HG02610 (cell line): ENCODE measurements at regions not wholly inside any gene's neighbourhood (a gene's known extent, or its start where the extent isn't known, plus 50 kb on each side); places are given as distances from the start of the nearest gene placed in this dataset.

ENCODE experiments used
- ATAC-seq: cut with Tn5 transposase; IDR thresholded peaks from one replicate; pipeline ENCODE4 v1.9.1; 2021; ENCODE audit warnings: mild to moderate bottlenecking, moderate library complexity; ENCODE audit not compliant: unreplicated experiment

GRCh38 chr13:109381546-109382180, 404.7 kb downstream of the IRS2 start:
- ATAC-seq: no peak

- no peak for ATAC-seq
Measured at GRCh38 chr13:109380457-109380856, 405.9 kb downstream of the IRS2 start.

DNA sequence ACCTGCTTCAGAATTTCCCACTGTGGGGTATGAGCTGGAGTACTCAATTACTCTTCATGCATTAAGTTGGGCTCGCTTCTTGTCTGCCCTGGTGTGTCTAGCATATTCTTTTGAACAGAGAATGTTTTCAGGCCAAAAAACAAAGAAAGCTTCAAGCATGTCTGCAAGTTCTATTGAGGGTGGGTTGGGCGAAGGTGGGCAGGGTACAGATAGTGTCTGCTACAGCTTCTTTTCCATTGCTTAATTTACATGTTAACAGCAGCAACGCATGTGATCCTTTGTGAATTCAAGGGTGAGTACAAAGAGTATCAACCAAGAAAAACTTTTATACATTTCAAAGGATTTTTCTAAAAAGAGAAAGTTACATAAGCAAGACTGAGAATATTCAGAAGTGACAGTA, 406.5 kb downstream of the IRS2 start:
- no peak for ATAC-seq

DNA sequence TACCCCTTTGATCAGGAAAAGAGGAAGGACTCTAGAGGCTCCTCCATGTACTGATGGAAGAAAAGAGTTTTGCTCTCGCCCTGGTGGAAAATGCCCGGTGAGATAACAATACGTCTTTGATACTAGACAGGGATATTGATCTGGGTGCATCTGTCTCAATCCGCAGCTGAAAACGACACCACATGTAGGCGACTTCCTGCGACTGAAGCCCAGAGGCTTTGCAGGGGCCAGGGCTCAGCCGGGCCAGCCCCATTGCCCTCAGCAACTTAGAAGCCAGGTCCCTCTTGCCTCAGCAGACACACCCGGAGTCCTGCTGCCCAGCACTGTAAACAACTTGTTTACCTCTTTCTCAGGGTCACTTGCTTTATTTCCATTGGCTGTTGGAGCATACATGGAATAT, 409.4 kb downstream of the IRS2 start:
- no peak for ATAC-seq

GRCh38 chr13:109374609-109375200, 411.7 kb downstream of the IRS2 start:
- no peak for ATAC-seq

GRCh38 chr13:109372666-109373065, 413.7 kb downstream of the IRS2 start:
- no peak for ATAC-seq

GRCh38 chr13:109371066-109371465, 415.3 kb downstream of the IRS2 start:
- ATAC-seq: no peak

DNA sequence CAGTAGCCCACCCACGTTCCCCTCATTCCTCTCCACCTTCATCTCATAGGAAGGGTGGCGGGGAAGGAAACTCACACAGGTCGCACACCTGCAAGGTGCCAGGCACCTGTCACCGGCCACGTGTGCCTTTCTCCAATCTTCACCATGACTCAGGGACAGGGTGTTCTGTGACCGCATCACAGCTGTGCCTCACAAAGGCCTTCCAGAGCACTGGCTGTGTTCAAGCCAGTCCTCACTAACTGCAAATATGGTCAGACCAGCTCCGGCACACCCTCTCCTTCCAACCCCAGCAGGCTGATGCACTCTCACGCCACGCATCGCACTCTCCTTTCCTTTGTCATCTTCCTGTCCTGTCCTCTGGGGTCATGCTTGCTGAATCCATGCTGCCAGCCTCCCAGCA, 415.9 kb downstream of the IRS2 start:
- ATAC-seq: no peak

GRCh38 chr13:109369353-109370052, 416.9 kb downstream of the IRS2 start:
- no peak for ATAC-seq

DNA sequence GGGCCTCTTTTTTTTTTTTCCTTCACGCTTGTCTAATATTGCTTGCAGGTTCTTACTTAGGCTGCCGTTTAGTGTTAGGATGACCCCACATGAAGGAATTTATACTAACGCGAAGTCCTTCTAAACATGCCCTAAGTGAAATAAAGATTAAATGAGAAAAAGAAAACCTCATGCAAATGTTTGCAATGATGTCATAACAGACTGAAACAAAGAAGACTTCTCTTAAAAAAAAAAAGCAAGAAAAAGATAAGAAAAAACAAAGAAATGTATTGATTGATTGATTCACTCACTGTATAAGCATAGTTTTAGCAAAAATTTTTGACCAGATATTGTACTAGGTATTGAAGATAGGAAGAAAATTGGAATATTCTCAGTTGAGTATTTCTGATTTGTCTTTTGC, 418.2 kb downstream of the IRS2 start:
- ATAC-seq: no peak

DNA sequence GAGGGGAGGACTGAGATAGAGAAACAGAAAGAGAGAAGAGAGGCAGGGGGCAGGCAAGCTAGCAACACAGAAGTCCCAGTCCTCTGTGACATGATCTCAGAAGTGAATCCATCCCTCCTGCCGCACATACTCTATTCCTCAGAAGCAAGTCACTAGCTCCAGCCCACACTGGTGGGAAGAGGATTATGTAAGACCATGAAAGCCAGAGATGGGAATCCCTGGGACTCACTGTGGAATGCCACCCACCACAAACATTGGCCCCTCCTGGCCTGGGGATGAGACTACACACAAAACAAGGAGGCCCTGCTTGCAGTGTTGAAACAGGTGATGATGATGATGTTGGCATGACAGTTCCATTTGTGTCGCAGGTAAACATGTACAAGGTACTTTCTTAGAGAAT, 419.9 kb downstream of the IRS2 start:
- ATAC-seq: no peak

DNA sequence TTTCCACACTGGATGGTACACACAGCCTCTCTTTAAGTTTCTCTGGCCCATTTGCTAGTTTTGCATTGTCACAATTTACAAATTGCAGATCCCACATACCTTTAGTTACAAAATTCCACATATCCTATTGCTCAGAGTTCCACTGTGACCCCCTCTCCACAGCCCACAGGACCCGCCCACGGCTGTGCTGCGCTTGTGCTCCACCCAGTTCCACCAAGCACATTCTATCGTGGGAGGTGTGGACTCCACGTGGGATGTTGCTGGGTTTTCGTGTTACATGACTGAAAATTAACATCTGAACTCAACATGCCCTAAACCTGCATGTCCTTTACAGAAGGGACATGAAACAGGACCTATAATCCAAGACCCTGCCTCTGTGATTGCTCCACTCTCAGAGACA, 423.0 kb downstream of the IRS2 start:
- ATAC-seq: no peak

GRCh38 chr13:109362616-109363015, 423.8 kb downstream of the IRS2 start:
- no peak for ATAC-seq

DNA sequence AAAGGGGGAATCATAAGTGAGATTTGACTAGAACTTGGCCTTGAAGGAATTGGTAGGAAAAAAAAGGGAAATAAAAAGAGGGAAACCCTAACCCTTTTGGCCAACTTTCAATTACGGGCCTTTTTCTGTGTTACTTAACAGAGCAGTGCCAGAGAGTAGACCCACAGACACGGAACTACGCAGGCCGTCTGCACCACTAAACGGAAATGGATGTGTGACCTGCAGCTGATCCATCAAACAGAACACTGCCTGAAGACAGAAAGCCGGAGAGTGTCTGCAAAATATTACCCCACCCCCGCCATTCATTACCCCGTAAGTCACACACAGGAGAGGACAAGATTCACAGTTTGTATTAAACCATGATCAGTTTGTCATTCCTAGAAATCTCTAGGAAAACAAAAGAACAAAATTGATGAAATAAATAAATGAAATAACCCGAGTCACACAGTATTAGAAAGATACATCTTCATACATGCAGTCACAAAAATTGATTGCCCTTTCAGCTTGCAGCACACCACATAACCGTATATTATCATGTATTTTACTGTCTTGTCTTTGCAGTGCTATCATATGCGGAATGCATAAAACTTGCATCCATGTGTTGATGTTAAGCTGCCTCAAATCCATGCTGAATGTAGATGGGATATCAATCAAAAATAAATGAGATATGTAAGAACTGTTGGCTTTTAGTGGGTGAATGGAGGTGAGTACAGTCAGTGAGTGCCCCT, 424.7 kb downstream of the IRS2 start:
- no peak for ATAC-seq

DNA sequence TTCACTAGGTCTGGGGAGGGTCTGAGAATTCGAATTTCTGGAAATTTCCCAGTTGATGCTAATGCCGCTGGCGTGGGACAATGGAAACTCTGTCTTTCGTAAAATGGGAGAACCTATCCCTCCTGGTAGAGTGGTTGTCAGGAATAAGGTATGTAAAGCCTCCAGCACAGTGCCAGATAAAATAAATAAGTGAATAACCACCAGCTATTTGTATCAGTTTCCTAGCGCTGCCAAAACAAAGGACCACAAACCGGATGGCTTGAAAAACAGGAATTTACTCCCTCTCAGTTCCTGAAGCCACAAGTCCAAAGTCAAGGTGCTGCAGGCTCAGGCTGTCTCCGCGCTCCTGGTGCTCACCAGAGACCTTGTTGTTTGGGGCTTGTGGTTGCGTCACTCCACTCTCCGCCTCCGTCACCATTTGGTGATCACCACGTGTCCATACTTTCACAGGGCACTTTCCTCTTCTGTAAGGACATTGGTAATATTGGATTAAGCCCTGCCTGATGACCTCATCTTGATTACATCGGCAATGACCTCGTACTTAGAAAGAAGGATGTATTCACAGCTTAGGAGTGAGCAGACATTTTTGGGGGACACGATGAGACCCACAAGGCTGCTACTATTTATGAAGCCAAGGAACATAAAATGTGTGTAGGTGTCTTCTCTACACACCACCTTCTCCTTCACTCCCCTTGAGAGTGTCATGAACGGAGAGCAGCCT, 428.5 kb downstream of the IRS2 start:
- ATAC-seq: no peak

DNA sequence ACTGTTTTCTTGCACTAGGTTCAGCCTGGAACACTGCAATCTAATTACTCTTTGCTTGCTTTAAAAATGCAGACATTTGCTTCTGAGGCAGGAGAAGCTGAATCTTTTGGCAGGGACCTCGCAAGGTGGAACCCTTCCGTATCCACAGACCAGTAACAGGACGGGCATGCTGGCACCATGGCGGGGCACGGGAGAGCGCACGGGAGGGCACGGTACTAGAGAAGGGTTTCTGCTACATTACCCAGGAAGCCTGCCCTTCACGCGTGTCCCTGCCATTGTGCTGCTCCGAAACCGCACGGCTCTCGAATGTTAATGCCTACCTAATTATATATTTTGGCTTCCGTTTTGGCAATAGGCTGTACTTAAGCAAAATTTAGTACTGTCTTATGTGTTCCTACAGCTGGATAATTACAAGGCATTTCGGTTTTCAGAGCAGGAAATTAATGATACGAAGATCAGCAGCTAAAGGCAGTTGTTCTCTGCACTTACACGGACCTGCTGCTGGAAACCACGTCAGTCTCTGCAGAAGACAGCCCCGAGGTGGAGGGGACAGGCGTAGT, 430.4 kb downstream of the IRS2 start:
- ATAC-seq: no peak

DNA sequence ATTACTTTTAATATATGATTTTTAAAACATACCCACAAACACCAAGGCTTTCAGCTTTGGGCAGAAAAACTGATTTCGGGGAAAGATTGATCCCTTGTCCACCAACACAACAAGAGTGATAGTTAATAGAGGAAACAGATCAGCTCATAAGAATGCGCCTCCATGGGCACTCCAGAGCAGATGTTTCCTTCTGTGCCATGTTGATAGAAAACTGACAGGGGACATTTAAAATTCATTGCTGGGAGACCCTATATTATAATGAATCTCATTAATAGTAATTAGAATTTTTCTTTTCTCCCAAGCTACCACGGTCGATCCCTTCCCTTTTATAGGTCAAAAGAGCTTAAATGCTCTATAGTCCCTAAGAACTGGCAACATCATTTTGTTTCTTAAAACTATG, 431.2 kb downstream of the IRS2 start:
- ATAC-seq: no peak

- ATAC-seq: no peak
Measured at GRCh38 chr13:109351236-109351635, 435.1 kb downstream of the IRS2 start.

- ATAC-seq: no peak
Measured at GRCh38 chr13:109348519-109349258, 437.7 kb downstream of the IRS2 start.

DNA sequence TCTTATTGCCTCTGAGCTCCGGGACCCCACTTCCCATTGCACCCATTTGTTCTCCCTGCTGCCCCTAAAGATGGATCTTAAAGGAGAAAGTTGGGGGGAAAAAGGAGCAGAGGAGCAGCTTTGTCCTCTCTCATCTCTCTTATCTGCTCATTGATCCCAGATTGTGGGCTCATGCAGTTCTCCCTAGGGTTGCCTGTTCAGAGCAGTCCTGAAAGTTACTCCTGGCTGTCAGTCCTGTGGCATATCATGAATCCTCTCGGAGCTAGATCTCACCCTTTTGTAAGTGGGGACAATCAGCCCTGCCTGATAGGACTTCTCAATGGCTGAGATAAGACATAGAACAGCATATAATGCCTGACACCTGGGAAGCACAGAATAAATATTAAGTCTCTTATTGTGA, 440.3 kb downstream of the IRS2 start:
- no peak for ATAC-seq
